ENCODE measurements at regions not wholly inside any gene's neighbourhood (a gene's known extent, or its start where the extent isn't known, plus 50 kb on each side); places are given as distances from the start of the nearest gene placed in this dataset.

- TF ChIP-seq POLR2A (IDR thresholded peaks at IDR 0.05; ENCODE audit: low read length) (no peak), RAD21 (conservative IDR thresholded peaks at IDR 0.05 in 1 of 2, IDR thresholded peaks at IDR 0.05 in 1 of 2) (no peak), BHLHE40 (IDR thresholded peaks at IDR 0.05; ENCODE audit: low read depth, low read length) (no peak), JUN (IDR thresholded peaks at IDR 0.05) (no peak), CEBPB (IDR thresholded peaks at IDR 0.05) (no peak)
- TF ChIP-seq, protein P1, sequence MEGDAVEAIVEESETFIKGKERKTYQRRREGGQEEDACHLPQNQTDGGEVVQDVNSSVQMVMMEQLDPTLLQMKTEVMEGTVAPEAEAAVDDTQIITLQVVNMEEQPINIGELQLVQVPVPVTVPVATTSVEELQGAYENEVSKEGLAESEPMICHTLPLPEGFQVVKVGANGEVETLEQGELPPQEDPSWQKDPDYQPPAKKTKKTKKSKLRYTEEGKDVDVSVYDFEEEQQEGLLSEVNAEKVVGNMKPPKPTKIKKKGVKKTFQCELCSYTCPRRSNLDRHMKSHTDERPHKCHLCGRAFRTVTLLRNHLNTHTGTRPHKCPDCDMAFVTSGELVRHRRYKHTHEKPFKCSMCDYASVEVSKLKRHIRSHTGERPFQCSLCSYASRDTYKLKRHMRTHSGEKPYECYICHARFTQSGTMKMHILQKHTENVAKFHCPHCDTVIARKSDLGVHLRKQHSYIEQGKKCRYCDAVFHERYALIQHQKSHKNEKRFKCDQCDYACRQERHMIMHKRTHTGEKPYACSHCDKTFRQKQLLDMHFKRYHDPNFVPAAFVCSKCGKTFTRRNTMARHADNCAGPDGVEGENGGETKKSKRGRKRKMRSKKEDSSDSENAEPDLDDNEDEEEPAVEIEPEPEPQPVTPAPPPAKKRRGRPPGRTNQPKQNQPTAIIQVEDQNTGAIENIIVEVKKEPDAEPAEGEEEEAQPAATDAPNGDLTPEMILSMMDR (IDR thresholded peaks at IDR 0.05) = no peak
Observed at GRCh38 chr12:85425926-85426325, 145.9 kb downstream of the ALX1 start.
